Lower leg skin (tissue), 3 donors: ENCODE measurements at regions not wholly inside any gene's neighbourhood (a gene's known extent, or its start where the extent isn't known, plus 50 kb on each side); places are given as distances from the start of the nearest gene placed in this dataset.

Experiments used
- POLR2A ChIP-seq, 2 donors: fragments of 450-650 bp; IDR thresholded peaks; one replicate each; pipeline ENCODE4 v1.6.1; 2016 to 2017; ENCODE audit warnings: antibody characterized with exemption in 2 of 2, mild to moderate bottlenecking in 1 of 2, moderate library complexity in 1 of 2
- TF ChIP-seq, protein P1 (sequence below), 3 donors: fragments of 450-650 bp; IDR thresholded peaks; one replicate each; pipeline ENCODE4 v1.5.1; 2016; ENCODE audit warnings: antibody characterized with exemption in 3 of 3, mild to moderate bottlenecking in 3 of 3, moderate library complexity in 2 of 3

DNA sequence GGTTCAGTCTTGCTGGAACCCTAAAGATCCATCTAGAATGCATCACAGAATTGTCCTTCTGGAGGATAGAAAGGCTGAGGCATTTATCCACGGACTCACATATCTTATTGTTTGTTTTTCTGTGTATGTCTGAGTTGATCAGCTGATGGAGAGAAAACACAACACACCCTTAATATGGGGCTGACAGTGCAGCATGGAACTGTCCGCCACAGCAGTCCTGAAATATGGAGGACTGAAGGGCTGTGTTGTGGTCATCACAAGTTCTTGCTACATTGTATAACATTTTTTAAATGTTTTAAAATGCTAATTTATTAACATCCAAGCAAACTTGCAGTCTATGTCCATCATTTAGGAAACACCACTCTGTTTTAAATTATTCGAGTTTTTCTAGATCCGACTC is 448.9 kb upstream of the ERCC4 start:
- no peak for TF ChIP-seq POLR2A (IDR thresholded peaks at IDR 0.05)
- TF ChIP-seq, protein P1, sequence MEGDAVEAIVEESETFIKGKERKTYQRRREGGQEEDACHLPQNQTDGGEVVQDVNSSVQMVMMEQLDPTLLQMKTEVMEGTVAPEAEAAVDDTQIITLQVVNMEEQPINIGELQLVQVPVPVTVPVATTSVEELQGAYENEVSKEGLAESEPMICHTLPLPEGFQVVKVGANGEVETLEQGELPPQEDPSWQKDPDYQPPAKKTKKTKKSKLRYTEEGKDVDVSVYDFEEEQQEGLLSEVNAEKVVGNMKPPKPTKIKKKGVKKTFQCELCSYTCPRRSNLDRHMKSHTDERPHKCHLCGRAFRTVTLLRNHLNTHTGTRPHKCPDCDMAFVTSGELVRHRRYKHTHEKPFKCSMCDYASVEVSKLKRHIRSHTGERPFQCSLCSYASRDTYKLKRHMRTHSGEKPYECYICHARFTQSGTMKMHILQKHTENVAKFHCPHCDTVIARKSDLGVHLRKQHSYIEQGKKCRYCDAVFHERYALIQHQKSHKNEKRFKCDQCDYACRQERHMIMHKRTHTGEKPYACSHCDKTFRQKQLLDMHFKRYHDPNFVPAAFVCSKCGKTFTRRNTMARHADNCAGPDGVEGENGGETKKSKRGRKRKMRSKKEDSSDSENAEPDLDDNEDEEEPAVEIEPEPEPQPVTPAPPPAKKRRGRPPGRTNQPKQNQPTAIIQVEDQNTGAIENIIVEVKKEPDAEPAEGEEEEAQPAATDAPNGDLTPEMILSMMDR (IDR thresholded peaks at IDR 0.05) = no peak
